IMR-90 (cell line): ENCODE measurements at regions not wholly inside any gene's neighbourhood (a gene's known extent, or its start where the extent isn't known, plus 50 kb on each side); places are given as distances from the start of the nearest gene placed in this dataset.
"Not testable (repeated sequence)": the region's sequence is repeated elsewhere in the genome, so short reads cannot be mapped to it uniquely, and the experiment has no call there.

Source experiments
- CTCF ChIP-seq: conservative IDR thresholded peaks from 2 replicates; pipeline ENCODE4 v1.5.1; 2012; ENCODE audit warnings: mild to moderate bottlenecking, low read depth, low read length, improper control_type of control experiment
- MAFK ChIP-seq: IDR thresholded peaks from 2 replicates; pipeline ENCODE4 v1.6.1; 2012; ENCODE audit warnings: low read depth, low read length, improper control_type of control experiment
- POLR2A ChIP-seq: IDR thresholded peaks from 2 replicates; pipeline ENCODE4 v1.6.1; 2012; ENCODE audit warnings: mild to moderate bottlenecking, low read depth, low read length

GRCh38 chr9:39624048-39624447, 268.6 kb downstream of the SPATA31A1 start:
- TF ChIP-seq CTCF, MAFK, POLR2A: not testable (repeated sequence)
